ENCODE measurements at regions not wholly inside any gene's neighbourhood (a gene's known extent, or its start where the extent isn't known, plus 50 kb on each side); places are given as distances from the start of the nearest gene placed in this dataset.

DNA sequence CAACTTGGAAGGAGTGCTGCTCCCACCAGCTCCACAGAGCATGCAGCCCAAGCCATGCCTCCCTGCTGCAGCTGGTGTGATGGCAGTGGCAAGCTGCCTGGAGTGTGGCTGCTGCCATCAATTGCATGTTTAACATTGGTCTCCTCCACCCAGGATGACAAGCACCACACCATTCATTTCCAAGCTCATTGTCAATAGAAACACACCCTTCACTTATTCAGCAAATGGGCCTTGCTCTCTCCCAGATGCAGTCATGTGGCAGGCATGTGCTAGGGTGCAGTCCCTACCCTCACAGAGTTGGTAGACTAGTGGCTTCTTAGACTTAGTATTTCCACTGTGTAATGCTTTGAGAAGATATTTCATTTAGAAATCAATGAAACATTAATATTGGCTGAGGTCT is 70.8 kb upstream of the FGF14 start:
- H3K4me3 ChIP-seq = no peak overlapping the region
- no peaks in the 10 kb centered on the region for H3K36me3 ChIP-seq
- no peak overlapping the region for H3K27ac ChIP-seq
- no peak for DNase-seq (ENCODE audit: low spot score)
- no peaks in the 10 kb centered on the region for H3K27me3 ChIP-seq
- H3K9me3 ChIP-seq = no peaks in the 10 kb centered on the region
- TF ChIP-seq, protein P1, sequence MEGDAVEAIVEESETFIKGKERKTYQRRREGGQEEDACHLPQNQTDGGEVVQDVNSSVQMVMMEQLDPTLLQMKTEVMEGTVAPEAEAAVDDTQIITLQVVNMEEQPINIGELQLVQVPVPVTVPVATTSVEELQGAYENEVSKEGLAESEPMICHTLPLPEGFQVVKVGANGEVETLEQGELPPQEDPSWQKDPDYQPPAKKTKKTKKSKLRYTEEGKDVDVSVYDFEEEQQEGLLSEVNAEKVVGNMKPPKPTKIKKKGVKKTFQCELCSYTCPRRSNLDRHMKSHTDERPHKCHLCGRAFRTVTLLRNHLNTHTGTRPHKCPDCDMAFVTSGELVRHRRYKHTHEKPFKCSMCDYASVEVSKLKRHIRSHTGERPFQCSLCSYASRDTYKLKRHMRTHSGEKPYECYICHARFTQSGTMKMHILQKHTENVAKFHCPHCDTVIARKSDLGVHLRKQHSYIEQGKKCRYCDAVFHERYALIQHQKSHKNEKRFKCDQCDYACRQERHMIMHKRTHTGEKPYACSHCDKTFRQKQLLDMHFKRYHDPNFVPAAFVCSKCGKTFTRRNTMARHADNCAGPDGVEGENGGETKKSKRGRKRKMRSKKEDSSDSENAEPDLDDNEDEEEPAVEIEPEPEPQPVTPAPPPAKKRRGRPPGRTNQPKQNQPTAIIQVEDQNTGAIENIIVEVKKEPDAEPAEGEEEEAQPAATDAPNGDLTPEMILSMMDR (IDR thresholded peaks at IDR 0.05) = no peak
- no peaks in the 10 kb centered on the region for H3K4me1 ChIP-seq

DNA sequence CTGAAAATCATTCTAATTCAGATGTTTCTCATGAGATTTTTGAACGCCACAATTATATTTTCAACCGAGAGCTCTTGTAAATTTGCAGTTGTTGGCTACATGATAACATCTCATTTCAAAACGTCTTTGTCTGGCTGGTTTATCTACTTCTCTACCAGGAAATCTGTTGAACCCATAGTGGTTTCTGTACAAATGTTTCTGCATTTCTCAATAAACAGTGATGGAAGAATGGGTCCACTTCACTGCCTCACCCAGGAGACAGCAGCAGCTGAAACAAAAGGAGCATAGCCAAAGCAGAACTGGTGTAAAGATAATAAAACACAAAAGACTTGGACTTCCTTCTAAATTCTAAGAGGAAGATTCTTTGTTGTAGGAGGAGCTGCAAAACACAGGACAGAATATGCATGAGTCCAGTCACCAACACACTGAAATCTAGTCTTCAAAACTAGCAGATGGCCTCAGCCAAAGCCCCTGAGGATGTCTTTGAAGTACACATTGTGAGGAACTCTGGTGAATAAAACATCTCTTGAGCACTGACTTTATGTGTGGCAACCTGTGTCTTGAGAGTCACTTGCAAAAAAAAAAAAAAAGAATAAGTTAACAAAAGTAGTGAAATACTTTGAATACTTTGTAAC is 68.6 kb upstream of the FGF14 start:
- Histone ChIP-seq H3K36me3 (no peaks in the 10 kb centered on the region), H3K9me3 (no peaks in the 10 kb centered on the region), H3K27ac (no peak overlapping the region), H3K4me3 (no peak overlapping the region), H3K27me3 (no peaks in the 10 kb centered on the region), H3K4me1 (no peaks in the 10 kb centered on the region)
- DNase-seq (ENCODE audit: low spot score) = no peak
- TF ChIP-seq, protein P1 (IDR thresholded peaks at IDR 0.05) = no peak

DNA sequence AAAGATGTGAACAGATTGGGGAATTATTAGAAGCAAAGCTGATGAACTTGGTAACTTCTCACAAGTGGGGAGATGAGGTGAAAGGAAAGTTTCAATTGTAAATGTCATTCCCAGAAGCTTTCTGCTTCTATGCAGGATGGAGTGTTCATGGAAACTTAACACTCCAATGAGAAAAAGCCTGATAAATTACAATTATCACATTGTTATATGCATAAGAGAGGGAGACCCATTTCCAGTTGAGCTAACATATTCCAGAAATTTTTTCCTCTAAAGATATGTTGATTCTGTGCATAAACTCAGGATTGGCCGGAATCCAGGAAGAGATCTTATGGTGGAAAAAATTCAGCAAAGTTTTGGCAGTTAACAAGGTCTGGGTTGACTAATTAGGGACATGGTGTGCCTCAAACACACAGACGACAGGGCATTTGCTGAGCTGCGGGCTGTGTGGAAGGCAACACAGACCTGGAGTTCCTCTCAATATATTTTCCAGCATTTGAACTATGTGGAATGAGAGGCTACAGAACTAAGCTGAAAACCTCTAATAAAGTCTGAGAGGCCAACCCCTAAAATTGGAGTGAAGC is 64.9 kb upstream of the FGF14 start:
- TF ChIP-seq, protein P1 (IDR thresholded peaks at IDR 0.05) = no peak
- Histone ChIP-seq H3K4me1 (no peaks in the 10 kb centered on the region), H3K4me3 (no peak overlapping the region), H3K27ac (no peak overlapping the region), H3K36me3 (no peaks in the 10 kb centered on the region), H3K27me3 (no peaks in the 10 kb centered on the region), H3K9me3 (no peaks in the 10 kb centered on the region)
- DNase-seq (ENCODE audit: low spot score) = no peak

DNA sequence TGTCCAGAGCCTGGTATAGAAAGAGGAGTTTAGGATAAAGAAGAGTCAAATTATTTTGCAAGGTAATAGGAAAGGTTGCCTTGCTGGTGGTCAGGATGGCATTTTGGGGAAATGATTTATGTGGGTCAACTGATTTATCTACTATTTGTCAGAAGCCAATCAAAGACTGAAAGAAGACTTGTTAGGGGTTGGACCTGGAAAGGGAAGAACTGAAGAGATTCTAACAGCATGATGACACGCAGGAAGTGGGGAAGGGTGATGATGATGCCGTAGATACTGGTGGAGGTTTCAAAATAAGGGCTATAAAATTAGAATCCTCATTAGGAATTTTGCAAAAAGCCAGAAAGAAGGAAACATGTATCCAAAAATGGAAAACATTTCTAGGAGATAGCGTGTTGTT is 60.7 kb upstream of the FGF14 start:
- H3K9me3 ChIP-seq = no peaks in the 10 kb centered on the region
- H3K36me3 ChIP-seq = no peaks in the 10 kb centered on the region
- H3K4me3 ChIP-seq = no peak overlapping the region
- no peaks in the 10 kb centered on the region for H3K4me1 ChIP-seq
- DNase-seq (ENCODE audit: low spot score) = no peak
- H3K27ac ChIP-seq = no peak overlapping the region
- H3K27me3 ChIP-seq = no peaks in the 10 kb centered on the region
- TF ChIP-seq, protein P1 (IDR thresholded peaks at IDR 0.05) = no peak

DNA sequence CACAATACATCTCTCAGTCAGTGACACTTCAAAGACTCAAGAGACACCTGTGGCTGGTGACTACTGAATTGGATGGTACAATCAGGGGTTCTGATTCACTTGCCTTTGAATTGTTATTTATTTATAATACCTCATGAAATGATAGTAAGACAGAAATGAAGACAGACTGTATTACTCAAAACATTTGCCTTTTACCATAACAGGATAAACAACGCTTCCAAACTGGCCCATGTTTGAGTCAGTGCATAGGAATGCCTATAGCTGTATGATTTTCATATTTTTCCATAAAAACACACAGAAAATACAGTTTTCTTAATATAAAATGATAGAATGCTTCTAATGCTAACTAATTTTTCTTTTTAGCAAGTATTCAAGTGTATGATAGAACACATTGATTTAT is 59.5 kb upstream of the FGF14 start:
- TF ChIP-seq, protein P1 (IDR thresholded peaks at IDR 0.05) = no peak
- Histone ChIP-seq H3K9me3 (no peaks in the 10 kb centered on the region), H3K4me1 (no peaks in the 10 kb centered on the region), H3K27me3 (no peaks in the 10 kb centered on the region), H3K4me3 (no peak overlapping the region), H3K27ac (no peak overlapping the region), H3K36me3 (no peaks in the 10 kb centered on the region)
- DNase-seq (ENCODE audit: low spot score) = no peak

DNA sequence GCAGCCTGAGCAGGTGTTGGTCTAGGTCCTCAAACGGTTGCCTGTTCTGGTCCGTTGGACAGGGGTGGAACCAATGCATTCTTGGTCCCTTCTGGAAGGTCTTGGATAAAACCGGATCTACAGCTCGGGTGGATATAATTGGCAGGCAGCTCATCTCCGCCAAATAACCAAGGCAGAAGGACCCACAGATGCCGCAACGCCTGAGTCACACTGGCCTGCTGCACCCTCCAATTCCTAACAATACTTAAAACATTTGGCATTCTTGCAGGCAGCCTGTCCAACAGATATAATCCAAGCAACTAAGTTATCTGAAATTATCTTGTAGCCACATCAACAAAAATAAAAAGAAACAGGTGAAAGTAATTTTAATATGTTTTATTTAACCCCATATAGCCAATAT is 59.0 kb upstream of the FGF14 start:
- DNase-seq (ENCODE audit: low spot score) = no peak
- Histone ChIP-seq H3K27me3 (no peaks in the 10 kb centered on the region), H3K36me3 (no peaks in the 10 kb centered on the region), H3K4me3 (no peak overlapping the region), H3K27ac (no peak overlapping the region), H3K9me3 (no peaks in the 10 kb centered on the region), H3K4me1 (no peaks in the 10 kb centered on the region)
- TF ChIP-seq, protein P1 (IDR thresholded peaks at IDR 0.05) = no peak

Measured in right atrium auricular region (tissue), 2 donors.